ENCODE measurements at regions not wholly inside any gene's neighbourhood (a gene's known extent, or its start where the extent isn't known, plus 50 kb on each side); places are given as distances from the start of the nearest gene placed in this dataset.

GRCh38 chr2:47309952-47310800 lies 58.9 kb upstream of the EPCAM start (continued):
- TF ChIP-seq E2F8 (IDR thresholded peaks at IDR 0.05; ENCODE audit: low read depth, partially characterized antibody) (peak; percentile 68), BHLHE40 (IDR thresholded peaks at IDR 0.05; ENCODE audit: borderline replicate concordance in 1 of 2, low read depth in 2 of 2, low read length in 1 of 2) (peak; percentile 71 to 82; a peak in 3 of 4 replicates), CBX5 (IDR thresholded peaks at IDR 0.05; ENCODE audit: low read depth) (peak; percentile 87), MEF2A (IDR thresholded peaks at IDR 0.05; ENCODE audit: insufficient read depth, low read depth, low read length) (peak; percentile 100), CREM (IDR thresholded peaks at IDR 0.05; ENCODE audit: low read depth) (peak; percentile 92), MEF2B (IDR thresholded peaks at IDR 0.05; ENCODE audit: partially characterized antibody, poor library complexity, severe bottlenecking) (peak; percentile 100), KLF5 (IDR thresholded peaks at IDR 0.05; ENCODE audit: partially characterized antibody) (peak; percentile 94), CEBPZ (IDR thresholded peaks at IDR 0.05; ENCODE audit: low read depth, low read length) (no peak), EP300 (IDR thresholded peaks at IDR 0.05; ENCODE audit: borderline replicate concordance in 1 of 2, control insufficient read depth in 1 of 2, low read depth in 2 of 2, low read length in 2 of 2) (peak; percentile 90 to 97), IKZF1 (conservative IDR thresholded peaks at IDR 0.05) (peak; percentile 97), NFXL1 (IDR thresholded peaks at IDR 0.05; ENCODE audit: borderline replicate concordance) (no peak), LARP7 (IDR thresholded peaks at IDR 0.05) (no peak; the same call in 1 of the 2 replicates), YBX1 (IDR thresholded peaks at IDR 0.05) (peak; percentile 90), POLR2A (IDR thresholded peaks at IDR 0.05; ENCODE audit: low read depth, low read length) (peak; percentile 50; the same call in 1 of the 2 replicates), ZNF217 (IDR thresholded peaks at IDR 0.05) (peak; percentile 79; the same call in 1 of the 2 replicates), SRF (IDR thresholded peaks at IDR 0.05; ENCODE audit: low read depth in 2 of 2, low read length in 2 of 2) (no peak), BCL3 (IDR thresholded peaks at IDR 0.05; ENCODE audit: borderline replicate concordance, insufficient read depth, low read depth, low read length, poor library complexity, severe bottlenecking) (peak; percentile 83), CEBPB (IDR thresholded peaks at IDR 0.05; ENCODE audit: borderline replicate concordance in 1 of 2, low read depth in 2 of 2, low read length in 2 of 2) (peak; percentile 89 to 93; a peak in 3 of 4 replicates), NR2C1 (IDR thresholded peaks at IDR 0.05) (no peak; the same call in 1 of the 2 replicates), NRF1 (conservative IDR thresholded peaks at IDR 0.05; ENCODE audit: low read depth, low read length) (no peak), ZNF24 (IDR thresholded peaks at IDR 0.05) (peak; percentile 16; the same call in 1 of the 2 replicates)

Data from GM12878 (cell line).